Trophoblast cell (in vitro differentiated cells and primary cell): ENCODE measurements at regions not wholly inside any gene's neighbourhood (a gene's known extent, or its start where the extent isn't known, plus 50 kb on each side); places are given as distances from the start of the nearest gene placed in this dataset.
A peak's percentile ranks its signal among the peaks of the same experiment; 100 is the strongest.
"Not testable (repeated sequence)": the region's sequence is repeated elsewhere in the genome, so short reads cannot be mapped to it uniquely, and the experiment has no call there.

ENCODE experiments used
- DNase-seq, 2 donors: peaks; one replicate each; pipeline ENCODE4 v3.0.0-alpha.2; 2016
- H2AFZ ChIP-seq: 2 replicates; pipeline ENCODE4 v1.6.1; 2013; ENCODE audit warnings: low read length, moderate library complexity, mild to moderate bottlenecking; ENCODE audit not compliant: insufficient read depth, poor library complexity
- H2AK5ac ChIP-seq: 2 replicates; pipeline ENCODE4 v1.6.1; 2013; ENCODE audit warnings: mild to moderate bottlenecking, low read length
- H2BK120ac ChIP-seq: 2 replicates; pipeline ENCODE4 v1.6.1; 2013; ENCODE audit warnings: low read length, mild to moderate bottlenecking, moderate library complexity; ENCODE audit not compliant: insufficient read depth, poor library complexity
- H2BK12ac ChIP-seq: 2 replicates; pipeline ENCODE4 v1.6.1; 2013; ENCODE audit warnings: mild to moderate bottlenecking, low read length, moderate library complexity
- H2BK5ac ChIP-seq: 2 replicates; pipeline ENCODE4 v1.6.1; 2013; ENCODE audit warnings: low read length, low read depth, moderate library complexity, mild to moderate bottlenecking; ENCODE audit not compliant: poor library complexity
- H3K14ac ChIP-seq: 2 replicates; pipeline ENCODE4 v1.6.1; 2013; ENCODE audit warnings: mild to moderate bottlenecking, low read length
- H3K18ac ChIP-seq: 2 replicates; pipeline ENCODE4 v1.6.1; 2013; ENCODE audit warnings: mild to moderate bottlenecking, low read length
- H3K23ac ChIP-seq: 2 replicates; pipeline ENCODE4 v1.6.1; 2013; ENCODE audit warnings: low read length
- H3K27ac ChIP-seq: 2 replicates; pipeline ENCODE4 v1.5.1; 2013; ENCODE audit warnings: low read depth, mild to moderate bottlenecking, inconsistent platforms, low read length, moderate library complexity
- H3K27me3 ChIP-seq: 2 replicates; pipeline ENCODE4 v1.6.1; 2013; ENCODE audit warnings: inconsistent platforms, mild to moderate bottlenecking, low read length, moderate library complexity; ENCODE audit not compliant: insufficient read depth
- H3K36me3 ChIP-seq, 2 experiments: 1 replicate in 1 of 2; 2 replicates in 1 of 2; pipeline ENCODE4 v1.6.1; 2013; ENCODE audit warnings: low read length in 2 of 2, mild to moderate bottlenecking in 2 of 2, moderate library complexity in 1 of 2; ENCODE audit not compliant: insufficient read depth in 2 of 2, control insufficient read depth in 1 of 2
- H3K4ac ChIP-seq: 2 replicates; pipeline ENCODE4 v1.6.1; 2013; ENCODE audit warnings: low read depth, mild to moderate bottlenecking, low read length, moderate library complexity
- H3K4me1 ChIP-seq, 2 experiments: 1 replicate in 1 of 2; 2 replicates in 1 of 2; pipeline ENCODE4 v1.6.1; 2013; ENCODE audit warnings: low read length in 2 of 2, mild to moderate bottlenecking in 2 of 2, moderate library complexity in 1 of 2; ENCODE audit not compliant: insufficient read depth in 2 of 2, control insufficient read depth in 1 of 2
- H3K4me2 ChIP-seq: 2 replicates; pipeline ENCODE4 v1.6.1; 2013; ENCODE audit warnings: inconsistent platforms, mild to moderate bottlenecking, low read length, moderate library complexity
- H3K4me3 ChIP-seq: 2 replicates; pipeline ENCODE4 v1.5.1; 2013; ENCODE audit warnings: mild to moderate bottlenecking, low read depth, low read length, inconsistent platforms
- H3K79me1 ChIP-seq: one replicate; pipeline ENCODE4 v1.6.1; 2013; ENCODE audit warnings: low read length
- H3K79me2 ChIP-seq: 2 replicates; pipeline ENCODE4 v1.6.1; 2013; ENCODE audit warnings: low read length, mild to moderate bottlenecking; ENCODE audit not compliant: control insufficient read depth, insufficient read depth, poor library complexity
- H3K9ac ChIP-seq: 2 replicates; pipeline ENCODE4 v1.6.1; 2013; ENCODE audit warnings: mild to moderate bottlenecking, low read length
- H3K9me3 ChIP-seq: 2 replicates; pipeline ENCODE4 v1.6.1; 2013; ENCODE audit warnings: low read depth, mild to moderate bottlenecking, control low read depth, inconsistent platforms, low read length; ENCODE audit not compliant: insufficient read depth
- H4K12ac ChIP-seq: 2 replicates; pipeline ENCODE4 v1.6.1; 2013; ENCODE audit warnings: low read depth, mild to moderate bottlenecking, low read length, moderate library complexity
- H4K8ac ChIP-seq: 2 replicates; pipeline ENCODE4 v1.6.1; 2013; ENCODE audit warnings: low read depth, mild to moderate bottlenecking, low read length, moderate library complexity
- H4K91ac ChIP-seq: one replicate; pipeline ENCODE4 v1.6.1; 2013; ENCODE audit warnings: low read depth, mild to moderate bottlenecking, low read length, moderate library complexity
- WGBS: extraction: QIAGEN DNeasy Blood & Tissue Kit; methylation state at CpG from one replicate; pipeline ENCODE4 v1.1.7; 2013; ENCODE audit warnings: missing lambda C conversion rate; ENCODE audit not compliant: insufficient read length, insufficient coverage; ENCODE audit errors: extremely low coverage; 5-methylcytosine and 5-hydroxymethylcytosine counted together

DNA sequence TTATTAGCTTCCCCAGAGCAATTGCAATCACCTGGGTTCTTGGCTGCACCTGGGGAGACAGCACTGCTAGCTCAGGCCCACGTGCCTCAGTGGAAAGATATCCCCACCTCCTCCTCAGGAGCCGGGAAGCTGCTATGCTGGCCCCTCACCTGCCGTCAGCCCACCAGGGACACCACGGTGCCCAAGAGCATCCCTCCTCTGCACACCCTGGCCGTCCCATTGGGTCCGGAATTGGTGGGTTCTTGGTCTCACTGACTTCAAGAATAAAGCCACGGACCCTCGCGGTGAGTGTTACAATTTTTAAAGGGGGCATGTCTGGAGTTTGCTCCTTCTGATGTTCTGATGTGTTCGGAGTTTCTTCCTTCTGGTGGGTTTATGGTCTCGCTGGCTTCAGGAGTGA lies 72.3 kb upstream of the MEF2A start:
- no peak for DNase-seq
- Histone ChIP-seq H2BK5ac (no peak overlapping the region), H4K12ac (no peak overlapping the region), H2BK12ac (no peak overlapping the region), H3K4me2 (no peak overlapping the region), H4K91ac (no peak overlapping the region), H2AK5ac (no peak overlapping the region), H3K23ac (no peak overlapping the region), H3K36me3 (no peaks in the 10 kb centered on the region), H3K9me3 (peaks cover 6% of the 10 kb centered on the region), H3K27ac (no peak overlapping the region), H3K18ac (no peak overlapping the region), H3K4me3 (no peak overlapping the region), H3K9ac (no peak overlapping the region), H3K79me1 (no peaks in the 10 kb centered on the region), H3K79me2 (no peaks in the 10 kb centered on the region), H3K14ac (no peak overlapping the region), H2AFZ (no peak overlapping the region), H2BK120ac (no peak overlapping the region), H3K27me3 (no peaks in the 10 kb centered on the region), H4K8ac (no peak overlapping the region), H3K4me1 (no peaks in the 10 kb centered on the region), H3K4ac (no peak overlapping the region)
- no CpG with 5 or more reads among the region's 11 CpGs for WGBS

DNA sequence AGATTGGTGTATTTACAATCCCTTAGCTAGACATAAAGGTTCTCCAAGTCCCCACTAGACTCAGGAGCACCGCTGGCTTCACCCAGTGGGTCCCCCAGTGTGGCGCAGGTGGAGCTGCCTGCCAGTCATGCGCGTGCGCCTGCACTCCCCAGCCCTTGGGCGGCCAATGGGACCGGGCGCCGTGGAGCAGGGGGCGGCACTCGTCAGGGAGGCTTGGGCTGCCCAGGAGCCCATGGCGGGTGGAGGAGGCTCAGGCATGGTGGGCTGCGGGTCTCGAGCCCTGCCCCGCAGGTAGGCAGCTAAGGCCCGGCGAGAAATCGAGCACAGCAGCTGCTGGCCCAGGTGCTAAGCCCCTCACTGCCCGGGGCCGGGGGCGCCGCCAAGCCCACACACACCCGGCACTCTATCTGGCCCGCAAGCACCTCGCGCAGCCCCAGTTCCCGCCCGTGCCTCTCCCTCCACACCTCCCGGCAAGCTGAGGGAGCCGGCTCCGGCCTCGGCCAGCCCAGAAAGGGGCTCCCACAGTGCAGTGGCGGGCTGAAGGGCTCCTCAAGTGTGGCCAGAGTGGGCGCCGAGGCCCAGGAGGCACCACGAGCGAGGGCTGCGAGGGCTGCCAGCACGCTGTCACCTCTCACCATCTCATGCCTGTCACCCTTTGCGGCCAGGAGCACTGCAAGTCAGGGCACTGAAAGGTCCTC lies 71.1 kb upstream of the MEF2A start:
- not testable (repeated sequence) for H2AFZ ChIP-seq, H3K36me3 ChIP-seq, H2BK12ac ChIP-seq, H3K9ac ChIP-seq, H3K4me2 ChIP-seq, H4K8ac ChIP-seq, H3K14ac ChIP-seq, H4K91ac ChIP-seq, H4K12ac ChIP-seq, H2BK120ac ChIP-seq, H3K79me2 ChIP-seq, H3K23ac ChIP-seq, H3K27ac ChIP-seq, H3K27me3 ChIP-seq, H2AK5ac ChIP-seq, H3K4me3 ChIP-seq, DNase-seq, H3K9me3 ChIP-seq, H2BK5ac ChIP-seq, H3K79me1 ChIP-seq, H3K18ac ChIP-seq, H3K4ac ChIP-seq, H3K4me1 ChIP-seq
- no CpG with 5 or more reads among the region's 40 CpGs for WGBS

DNA sequence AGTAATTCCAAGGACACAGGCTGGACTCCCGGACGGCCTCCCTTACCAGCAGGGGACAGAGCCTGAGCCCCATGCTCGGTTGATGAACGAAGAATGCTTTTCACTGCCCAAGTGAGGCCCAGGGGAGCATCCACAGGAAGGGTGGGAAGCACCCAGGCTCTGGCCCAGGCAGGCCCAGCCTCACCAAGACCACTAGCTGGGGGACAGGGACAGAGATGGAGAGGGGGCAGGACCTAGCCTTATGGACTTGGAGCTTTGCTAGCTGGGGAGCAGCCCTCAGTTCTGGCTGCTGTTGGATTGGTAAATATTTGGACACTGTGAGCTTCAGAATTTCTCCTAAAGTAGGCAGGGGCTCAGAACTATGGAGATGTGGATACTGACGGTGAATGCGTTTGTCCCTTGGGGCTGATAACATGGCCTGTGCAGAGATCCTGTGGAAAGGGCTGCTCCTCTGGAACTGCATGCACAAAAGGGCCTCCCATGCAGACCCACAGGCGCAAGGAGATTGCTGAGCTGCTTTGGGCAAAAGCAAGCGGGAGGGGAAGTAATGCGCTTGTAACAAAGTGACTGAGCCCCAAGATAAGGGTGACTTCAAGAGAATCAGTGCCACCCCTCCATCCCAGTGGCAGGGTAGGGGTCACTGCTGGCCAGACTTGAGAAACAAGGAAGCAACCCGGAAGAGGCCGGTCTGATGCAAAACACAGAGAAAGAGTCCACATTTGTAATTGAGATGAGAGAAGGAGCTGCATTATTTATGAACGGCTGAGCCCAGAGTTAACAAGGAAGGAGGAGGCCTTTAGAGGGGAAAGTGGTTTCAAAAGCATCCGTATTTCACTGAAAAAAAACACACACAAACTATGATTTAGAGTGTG lies 70.1 kb upstream of the MEF2A start:
- no peak overlapping the region for H4K8ac ChIP-seq
- no peak overlapping the region for H3K4me3 ChIP-seq
- H3K79me2 ChIP-seq: no peaks in the 10 kb centered on the region
- H3K9ac ChIP-seq: no peak overlapping the region
- no peak overlapping the region for H2BK5ac ChIP-seq
- H3K79me1 ChIP-seq: no peaks in the 10 kb centered on the region
- no peaks in the 10 kb centered on the region for H3K27me3 ChIP-seq
- no peak overlapping the region for H4K12ac ChIP-seq
- DNase-seq: no peak
- H3K36me3 ChIP-seq: no peaks in the 10 kb centered on the region
- H2BK12ac ChIP-seq: no peak overlapping the region
- peaks cover 8% of the 10 kb centered on the region for H3K9me3 ChIP-seq
- no peak overlapping the region for H3K23ac ChIP-seq
- H3K27ac ChIP-seq: no peak overlapping the region
- no peak overlapping the region for H2BK120ac ChIP-seq
- no peak overlapping the region for H4K91ac ChIP-seq
- no peaks in the 10 kb centered on the region for H3K4me1 ChIP-seq
- no peak overlapping the region for H3K18ac ChIP-seq
- no peak overlapping the region for H2AK5ac ChIP-seq
- H3K14ac ChIP-seq: no peak overlapping the region
- no peak overlapping the region for H2AFZ ChIP-seq
- WGBS: no CpG with 5 or more reads among the region's 13 CpGs
- H3K4me2 ChIP-seq: no peak overlapping the region
- no peak overlapping the region for H3K4ac ChIP-seq

DNA sequence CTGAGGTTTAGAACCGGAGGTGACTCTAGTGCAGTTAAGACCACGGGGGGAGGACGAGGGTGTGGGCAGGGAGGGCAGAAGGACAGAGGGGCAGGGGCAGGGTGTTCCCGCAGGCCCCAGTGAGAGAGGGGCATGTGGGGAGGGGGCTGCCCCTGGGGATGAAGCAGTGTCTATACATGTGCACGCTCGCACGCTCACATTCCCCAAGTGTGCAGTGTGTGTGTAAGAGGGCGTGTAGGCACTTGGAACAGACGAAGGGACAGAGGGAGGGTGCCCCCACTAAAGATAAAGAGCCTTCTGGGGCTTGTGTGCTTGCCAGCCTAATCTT lies 69.5 kb upstream of the MEF2A start:
- Histone ChIP-seq H3K9ac (no peak overlapping the region), H2BK12ac (no peak overlapping the region), H3K23ac (no peak overlapping the region), H2BK120ac (no peak overlapping the region), H3K9me3 (peaks cover 8% of the 10 kb centered on the region), H3K79me1 (no peaks in the 10 kb centered on the region), H3K18ac (no peak overlapping the region), H3K4ac (no peak overlapping the region), H4K12ac (no peak overlapping the region), H3K4me1 (no peaks in the 10 kb centered on the region), H3K27ac (no peak overlapping the region), H3K27me3 (no peaks in the 10 kb centered on the region), H3K79me2 (no peaks in the 10 kb centered on the region), H3K14ac (no peak overlapping the region), H2AFZ (peak overlapping the region; percentile 25), H3K4me2 (no peak overlapping the region), H4K8ac (no peak overlapping the region), H2AK5ac (no peak overlapping the region), H3K36me3 (no peaks in the 10 kb centered on the region), H3K4me3 (no peak overlapping the region), H2BK5ac (no peak overlapping the region), H4K91ac (no peak overlapping the region)
- DNase-seq: no peak
- no CpG with 5 or more reads among the region's 9 CpGs for WGBS
